Activated CD8-positive, alpha-beta memory T cell treated with anti-CD3 and anti-CD28 coated beads for 4 hours (primary cell): ENCODE measurements at regions not wholly inside any gene's neighbourhood (a gene's known extent, or its start where the extent isn't known, plus 50 kb on each side); places are given as distances from the start of the nearest gene placed in this dataset.

Experiments
- DNase-seq, 2 donors: peaks; one replicate each; pipeline ENCODE4 v3.0.0-alpha.2; 2020; ENCODE audit warnings: low read depth in 2 of 2

DNA sequence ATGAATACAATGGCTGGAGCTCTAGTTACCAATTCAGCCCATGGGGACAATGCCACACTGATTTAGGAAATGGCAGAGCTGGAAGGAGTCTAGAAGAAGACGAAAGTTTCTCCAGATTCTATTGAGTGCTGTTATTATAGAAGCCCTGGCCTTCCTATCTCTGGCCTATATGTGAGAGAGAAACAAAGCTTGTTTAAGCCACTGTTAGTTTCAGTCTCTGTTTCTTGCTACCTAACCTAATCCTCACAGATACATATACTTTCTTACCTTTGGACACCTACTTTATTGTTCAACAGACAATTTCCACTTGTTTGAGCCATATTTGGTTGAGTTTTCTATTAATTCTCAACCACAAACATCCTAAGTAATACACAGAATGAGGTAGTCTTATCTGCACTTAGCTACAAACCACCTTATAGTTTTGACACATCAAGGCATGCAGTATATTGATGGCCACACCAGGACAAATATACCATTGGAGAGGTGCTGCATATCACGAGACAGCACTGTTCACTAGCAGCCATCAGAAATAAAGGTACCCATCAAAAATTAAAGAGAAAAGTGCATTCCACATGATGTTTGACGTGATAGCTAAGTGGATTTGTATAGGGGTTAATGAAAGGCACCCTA, 190.2 kb downstream of the SMIM20 start:
- DNase-seq, result no peak

DNA sequence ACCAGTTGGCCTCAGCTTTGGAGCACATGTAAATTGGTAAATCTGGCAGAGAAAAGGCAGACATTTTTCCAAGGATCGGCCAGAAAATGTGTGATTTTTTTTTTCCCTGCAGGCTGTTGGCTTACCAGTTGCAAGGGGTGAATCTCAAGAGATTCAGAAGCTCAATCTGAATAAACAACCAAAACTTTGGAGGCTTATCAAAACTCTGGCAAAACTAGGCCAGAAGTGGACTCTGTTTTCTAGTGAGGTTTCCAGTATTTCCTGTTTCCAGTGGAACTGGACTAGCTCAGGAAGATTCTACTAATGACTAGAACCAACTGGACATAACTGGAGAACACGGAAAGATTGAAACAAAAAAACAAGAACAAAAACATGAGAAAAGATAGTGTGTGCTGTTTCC, 191.3 kb downstream of the SMIM20 start:
- no peak for DNase-seq

DNA sequence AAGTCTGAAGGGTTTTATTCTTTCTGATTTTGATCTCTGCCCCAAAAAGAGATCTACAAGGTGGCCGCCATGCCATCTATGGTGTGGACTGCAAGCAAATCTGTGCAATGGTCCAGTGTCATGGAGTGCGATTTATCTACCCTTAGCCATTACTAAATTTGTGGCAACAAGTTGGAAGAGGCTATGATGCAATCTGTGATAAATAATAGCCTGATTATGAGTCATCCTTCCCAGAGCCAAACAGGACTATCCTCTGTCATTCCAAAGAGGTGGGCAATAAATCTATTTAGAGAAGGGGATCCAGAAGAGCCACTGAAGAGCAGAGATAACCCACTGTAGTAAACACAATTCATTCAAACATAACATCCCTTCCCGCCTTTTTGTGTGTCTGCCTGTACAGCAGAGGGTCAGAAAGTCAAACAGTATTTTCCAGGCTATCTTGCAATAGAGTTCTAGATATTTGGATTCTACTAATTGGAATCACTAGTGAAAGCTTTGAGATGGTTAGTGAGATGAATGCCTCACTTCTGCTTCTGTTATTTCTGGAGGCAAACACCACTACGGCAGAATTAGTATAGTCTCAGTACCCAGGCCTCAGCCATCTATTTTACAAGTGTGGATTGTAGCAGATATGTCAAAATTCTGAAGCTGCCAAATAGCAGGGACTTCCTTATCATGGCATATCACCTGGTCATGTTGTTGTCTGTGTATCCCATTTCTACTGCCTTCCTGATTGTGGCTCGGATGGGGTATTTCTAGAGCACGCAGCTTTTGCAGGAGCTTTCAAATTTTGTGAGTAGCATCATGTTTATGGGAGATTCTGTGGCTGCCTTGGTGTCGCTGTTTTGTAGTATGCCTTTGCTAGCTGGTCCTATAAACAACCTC, 192.0 kb downstream of the SMIM20 start:
- DNase-seq, result no peak

DNA sequence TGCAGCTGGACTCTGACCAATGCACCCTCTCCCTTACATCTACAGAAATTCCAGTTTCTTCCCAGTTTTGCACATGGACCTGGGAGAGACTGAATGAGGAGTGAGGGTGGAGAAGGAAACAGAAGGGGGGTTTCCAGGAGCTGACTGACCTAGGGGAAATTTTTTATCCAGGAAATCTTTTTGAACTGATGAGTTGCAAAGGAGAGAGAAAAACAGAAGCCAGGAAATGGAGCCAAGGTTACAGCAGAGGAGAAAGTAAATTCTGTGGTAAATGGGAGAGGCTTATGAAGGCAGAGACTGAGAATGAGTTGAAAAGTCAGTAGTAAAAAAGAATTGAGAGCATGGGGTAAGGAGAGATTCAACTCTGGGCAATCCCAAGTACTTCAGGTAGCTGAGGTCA, 192.8 kb downstream of the SMIM20 start:
- DNase-seq, result no peak

DNA sequence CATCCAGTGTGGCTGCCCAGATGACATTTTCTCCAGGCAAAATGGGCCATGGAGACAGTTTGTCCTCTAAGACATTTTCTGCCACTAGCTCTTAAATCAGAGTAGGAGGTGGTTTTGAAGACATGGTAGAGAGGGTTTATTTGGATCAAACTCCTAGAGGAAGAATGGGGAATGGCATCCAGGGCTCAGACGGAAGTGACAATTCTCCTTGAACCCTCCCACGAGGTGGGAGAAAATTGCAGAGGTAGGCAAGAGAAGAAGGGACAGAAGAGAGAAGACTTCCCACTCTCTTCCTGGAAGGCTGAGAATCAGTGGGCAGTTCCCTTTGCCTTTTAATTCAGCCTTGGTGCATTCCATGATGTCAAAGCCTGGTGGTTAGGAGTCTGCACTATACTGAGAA, 194.0 kb downstream of the SMIM20 start:
- no peak for DNase-seq

DNA sequence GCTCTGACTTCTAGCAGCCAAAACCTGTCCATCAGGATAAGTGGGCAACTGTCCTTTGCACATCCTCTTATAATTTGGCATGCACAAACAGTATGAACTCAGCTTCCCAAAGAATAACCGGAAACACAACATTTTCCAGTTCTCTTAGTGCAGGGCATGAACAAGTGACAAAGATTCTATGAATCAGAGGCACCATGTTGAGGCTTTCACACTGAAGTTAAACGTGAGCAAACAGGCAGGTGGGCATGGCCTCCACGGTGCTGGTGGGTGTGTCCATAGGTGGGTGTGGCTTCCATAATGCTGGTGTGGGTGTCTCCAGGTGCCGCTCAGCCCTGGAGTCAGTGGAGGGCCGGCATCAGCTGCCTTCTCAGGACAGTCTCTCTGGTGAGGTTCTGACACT, 196.5 kb downstream of the SMIM20 start:
- DNase-seq, result no peak

DNA sequence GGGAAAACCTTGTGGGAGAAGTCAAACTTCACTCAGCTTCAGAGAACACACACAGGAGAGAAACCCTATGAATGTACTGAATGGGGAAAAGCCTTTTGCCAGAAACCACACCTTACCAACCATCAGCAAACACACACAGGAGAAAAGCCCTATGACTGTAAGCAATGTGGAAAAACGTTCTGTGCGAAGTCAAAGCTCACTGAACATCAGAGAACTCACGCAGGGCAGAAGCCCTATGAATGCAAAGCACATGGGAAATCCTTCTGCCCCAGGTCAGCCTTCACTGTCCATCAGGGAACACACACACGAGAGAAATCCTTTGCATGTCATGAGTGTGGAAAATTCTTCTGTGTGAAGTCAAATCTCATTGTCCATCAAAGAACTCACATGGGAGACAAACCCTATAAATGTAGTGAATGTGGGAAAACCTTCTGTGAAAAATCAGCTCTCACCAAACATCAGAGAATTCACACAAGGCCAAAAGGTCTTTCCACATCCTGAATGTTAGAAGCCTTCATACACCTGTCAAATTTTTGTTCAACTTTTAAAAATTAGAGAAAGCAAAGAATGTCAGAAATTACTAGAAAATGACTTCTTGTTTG, 199.4 kb downstream of the SMIM20 start:
- DNase-seq, result no peak

DNA sequence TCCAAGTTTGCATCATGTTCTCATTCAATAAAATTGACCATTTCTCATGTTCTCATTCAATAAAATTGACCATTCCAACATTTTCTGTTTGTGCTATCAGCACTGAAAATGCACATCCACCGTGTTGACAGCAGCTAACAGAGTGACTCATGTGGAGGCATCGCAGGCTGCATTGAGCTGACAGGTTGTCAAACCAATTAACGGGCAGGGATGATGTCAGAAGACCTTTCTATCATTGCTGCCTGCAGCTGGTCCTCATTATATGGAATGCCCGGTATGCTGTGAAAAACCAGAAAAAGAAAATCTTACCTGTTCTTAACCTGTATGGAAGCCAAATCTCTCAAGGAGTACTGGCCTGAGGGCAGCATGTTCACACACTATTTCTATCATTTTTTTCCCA, 202.0 kb downstream of the SMIM20 start:
- no peak for DNase-seq

DNA sequence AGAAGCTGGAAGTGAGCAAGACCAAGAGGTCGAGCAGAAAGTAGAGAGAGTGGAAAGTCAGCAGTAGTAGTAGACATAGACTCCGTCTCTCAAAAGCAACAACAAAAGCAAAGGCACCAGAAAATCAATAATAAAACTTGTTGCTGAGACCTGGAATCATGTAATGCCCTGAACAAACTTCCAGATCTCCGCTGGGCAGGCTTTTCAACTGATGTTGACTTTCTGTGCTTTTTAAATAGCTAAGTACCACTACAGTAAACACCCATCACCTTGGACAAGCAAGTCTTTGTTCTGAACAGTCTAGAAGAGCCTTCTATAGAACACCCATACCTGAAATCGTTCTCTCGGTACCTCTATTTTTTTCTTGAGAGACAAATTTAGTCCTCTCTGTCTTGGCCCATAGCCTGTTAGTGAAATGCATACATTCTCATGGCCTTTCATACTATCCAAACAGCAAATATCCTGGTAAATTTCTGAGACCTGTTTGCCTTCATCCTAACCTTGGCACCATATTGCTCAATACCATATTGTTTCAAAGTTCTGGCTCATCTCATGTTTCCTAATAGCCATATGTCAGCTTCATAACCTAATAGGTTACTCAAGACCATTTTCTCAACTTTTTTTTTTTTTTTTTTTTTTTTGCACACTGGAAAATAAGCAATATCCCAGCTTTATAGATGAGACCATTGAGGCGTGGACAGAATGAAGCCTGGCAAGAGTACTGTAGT, 200.6 kb upstream of the RBPJ start:
- no peak for DNase-seq

DNA sequence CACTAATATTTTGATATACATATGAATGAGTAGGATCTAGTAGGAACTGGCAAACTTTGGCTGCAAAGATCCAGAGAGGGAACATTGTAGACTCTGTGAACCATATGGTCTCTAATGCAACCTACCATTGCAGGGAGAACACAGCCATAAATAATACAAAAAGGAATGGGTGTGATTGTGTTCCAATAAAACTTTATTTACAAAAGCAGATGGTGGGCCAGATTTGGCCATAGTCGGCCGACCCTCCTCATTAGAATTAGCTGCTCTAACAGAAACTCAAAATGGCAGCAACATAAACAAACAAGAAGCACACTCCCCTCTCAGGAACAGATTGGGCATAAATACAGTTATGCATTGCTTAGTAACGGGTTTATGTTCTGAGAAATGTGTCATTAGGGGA, 198.1 kb upstream of the RBPJ start:
- DNase-seq, result no peak

DNA sequence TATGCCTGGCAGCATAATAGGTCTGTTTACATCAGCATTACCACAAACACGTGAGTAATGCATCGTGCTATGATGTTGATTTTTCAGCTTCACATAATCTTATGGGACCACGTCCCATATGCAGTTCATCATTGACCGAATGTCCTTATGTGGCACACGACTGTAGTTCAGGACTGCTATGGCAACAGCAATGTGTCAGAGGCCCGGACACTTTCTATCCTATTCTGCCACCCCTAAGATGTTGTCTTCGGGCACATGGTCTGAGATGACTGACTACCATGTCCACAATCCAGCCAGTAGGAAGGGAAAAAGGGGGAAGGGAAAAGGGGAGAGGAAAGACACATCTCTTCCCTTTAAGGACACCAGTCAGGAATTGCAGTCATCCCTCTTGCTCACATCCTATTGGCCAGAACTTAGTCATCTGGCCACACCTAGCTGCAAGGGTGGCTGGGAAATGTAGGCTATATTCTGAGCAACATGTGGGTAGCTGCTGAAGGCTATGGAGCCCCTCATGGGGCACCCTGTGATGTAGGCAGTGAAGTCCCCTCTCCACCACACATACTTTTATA, 196.0 kb upstream of the RBPJ start:
- DNase-seq, result no peak

DNA sequence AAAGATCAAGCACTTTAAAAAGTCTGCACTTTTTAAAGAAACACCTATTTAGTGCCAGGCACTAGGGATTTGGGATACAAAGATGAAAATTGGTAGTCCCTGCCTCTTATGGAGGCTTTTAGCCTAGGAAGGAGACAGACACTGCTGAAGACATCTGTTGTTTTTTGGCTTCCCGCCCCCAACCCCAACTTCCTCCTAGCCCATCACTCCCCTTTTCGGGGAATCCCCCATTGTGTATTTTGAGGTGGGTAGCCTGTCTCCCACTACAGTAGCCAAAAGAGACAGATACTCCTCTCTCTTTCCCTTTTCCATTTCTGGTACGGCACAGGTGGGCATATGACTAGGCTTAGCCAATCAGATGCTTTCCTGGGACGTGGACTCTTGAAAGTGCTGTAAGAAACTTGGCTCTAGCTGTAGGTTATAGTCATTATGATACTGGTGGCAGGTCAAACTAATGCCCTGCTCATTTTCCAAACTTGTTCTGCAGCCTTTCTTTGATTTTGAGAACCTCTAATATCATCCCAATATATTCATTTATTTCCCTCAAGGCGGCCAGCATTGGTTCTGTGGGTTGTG, 194.6 kb upstream of the RBPJ start:
- DNase-seq, result no peak

DNA sequence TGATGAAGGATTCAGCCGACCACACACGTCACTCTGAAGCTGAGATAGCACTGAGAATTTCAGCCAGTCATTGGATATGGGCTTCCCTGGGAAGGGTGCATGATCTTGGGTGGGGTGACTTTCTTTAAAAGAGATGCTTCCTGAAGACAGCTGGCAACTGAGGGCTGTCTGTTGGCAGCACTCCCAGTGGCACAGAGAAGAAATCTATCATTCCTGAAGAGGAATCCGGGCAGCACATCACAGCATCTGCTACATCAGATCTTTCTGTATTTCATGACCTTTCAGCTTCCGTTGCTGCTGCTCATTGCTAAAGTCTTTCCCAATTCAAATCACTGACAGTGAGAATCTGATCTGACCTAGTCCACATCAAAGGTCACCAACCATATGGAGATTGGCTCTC, 193.8 kb upstream of the RBPJ start:
- DNase-seq, result no peak

DNA sequence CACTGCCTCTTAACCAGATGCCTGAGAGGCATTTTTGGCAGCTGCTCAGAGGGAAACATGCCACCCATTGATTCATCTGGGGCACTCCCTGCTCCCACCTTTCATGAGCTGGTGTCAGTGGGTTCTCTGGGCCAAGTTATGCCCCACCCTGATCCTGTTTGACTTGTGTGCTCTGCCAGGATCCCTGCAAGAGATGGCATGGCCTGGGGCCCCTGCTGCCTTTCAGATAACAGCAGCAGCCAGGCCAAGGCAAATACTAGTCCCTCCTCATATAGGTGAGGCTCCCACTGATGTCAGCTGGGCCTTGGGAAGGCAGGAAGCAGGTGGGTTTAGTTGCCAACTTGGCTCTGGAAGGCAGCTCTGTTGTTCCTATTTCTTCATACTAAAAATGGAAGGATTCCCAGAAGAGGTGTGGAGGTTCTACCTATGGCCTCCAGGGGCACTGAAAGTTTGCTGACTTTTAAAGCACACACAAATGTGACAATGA, 192.9 kb upstream of the RBPJ start:
- no peak for DNase-seq

DNA sequence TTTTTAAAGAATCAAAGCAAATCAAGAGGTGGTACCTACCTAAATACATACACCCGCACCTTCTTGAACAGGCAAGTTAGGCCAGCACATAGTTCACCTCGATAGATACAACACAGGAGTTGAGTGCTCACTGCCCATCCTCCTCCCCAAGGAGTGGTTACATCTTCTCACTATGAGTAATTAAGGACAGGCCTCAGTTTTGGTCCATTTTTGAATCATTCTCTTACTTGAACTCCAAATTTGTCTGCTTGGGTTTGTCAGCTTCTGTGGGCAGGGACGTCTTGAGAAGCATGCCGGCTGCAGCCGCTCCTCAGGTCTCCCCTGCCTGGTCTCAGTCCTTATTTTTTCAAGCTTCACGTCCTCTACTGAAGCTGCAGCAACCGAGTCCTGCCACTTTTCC, 190.6 kb upstream of the RBPJ start:
- no peak for DNase-seq

DNA sequence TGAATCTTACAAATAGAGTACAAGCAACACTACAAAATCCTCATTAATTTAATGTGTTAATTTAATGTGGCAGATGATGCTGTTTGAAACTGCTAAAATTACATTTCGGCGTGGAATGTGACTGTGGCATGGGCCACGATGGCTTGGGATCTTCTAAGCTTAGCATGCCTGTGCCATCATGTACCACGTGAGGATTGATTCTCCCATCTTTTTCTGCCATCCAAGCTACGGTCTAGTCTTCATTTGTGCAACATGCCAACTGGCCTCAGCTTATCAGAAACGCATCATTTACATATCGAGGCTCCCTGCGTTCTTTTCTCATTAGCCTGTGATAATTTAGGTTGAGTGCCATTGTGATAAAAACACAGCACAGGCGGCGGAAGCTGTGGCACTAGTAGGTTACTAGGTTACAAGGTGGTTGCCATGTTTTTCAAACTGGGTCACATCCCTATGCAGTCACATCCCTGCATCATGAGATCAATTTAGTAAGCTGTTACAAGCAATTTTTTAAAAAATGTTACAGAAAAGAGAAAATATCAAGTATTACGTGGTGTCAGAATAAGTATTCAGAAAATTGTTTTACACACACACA, 189.9 kb upstream of the RBPJ start:
- no peak for DNase-seq

DNA sequence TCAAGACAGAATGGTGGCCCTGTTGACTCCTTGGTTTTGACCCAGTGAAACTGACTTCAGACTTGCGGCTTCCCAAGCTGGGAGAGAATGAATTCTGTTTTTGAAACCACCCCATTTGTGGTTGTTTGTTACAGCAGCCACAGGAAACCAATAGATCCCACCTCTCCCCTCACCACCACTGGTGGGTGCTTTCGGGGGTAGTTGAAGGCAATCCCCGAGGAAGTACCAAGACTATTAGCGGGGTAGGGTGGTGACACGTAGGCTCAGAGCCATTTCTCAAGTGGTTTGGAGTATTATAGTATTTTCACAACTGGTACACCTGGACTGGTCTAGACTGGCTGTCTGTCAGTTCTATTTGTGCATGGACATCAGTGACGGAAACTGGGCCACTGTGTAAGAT, 189.1 kb upstream of the RBPJ start:
- peak; percentile 13 to 17 for DNase-seq

DNA sequence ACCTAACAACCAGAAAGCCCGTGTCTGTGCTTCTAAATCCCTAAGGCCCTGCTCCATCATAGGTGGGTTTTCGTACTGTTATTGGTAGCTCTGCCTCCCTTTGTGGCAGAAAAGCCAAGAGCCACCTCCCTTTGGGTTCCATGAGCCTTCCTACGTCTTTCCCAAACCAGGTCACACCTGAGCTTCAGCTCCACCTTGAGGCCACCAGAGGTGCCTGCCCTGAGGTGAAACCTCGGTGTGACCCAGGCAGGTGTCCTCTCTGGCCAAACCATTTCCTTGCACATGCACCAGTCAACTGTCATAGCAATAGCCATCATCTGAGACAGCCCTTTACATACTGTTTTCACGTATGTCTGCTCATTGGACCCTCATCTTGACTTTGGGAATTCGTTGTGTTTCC, 188.0 kb upstream of the RBPJ start:
- DNase-seq, result no peak

DNA sequence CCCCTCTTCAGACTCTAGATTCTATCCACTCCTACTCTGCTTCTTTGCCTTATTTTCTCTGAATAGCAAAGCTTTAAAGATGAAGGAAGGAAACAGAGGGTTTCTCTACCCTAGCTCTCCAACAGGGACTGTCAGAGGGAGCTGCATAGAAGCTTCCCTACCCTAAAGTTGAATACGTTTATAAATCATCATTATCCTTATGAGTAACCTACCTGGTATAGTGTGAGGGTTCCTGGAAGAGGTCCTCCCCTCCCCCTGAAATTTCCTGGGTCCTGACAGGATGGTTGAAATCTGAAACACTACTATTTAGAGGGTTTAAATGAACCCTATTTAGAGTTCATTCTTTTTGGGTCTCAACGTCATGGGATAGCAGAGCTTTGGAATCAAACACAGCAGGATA, 187.0 kb upstream of the RBPJ start:
- no peak for DNase-seq

DNA sequence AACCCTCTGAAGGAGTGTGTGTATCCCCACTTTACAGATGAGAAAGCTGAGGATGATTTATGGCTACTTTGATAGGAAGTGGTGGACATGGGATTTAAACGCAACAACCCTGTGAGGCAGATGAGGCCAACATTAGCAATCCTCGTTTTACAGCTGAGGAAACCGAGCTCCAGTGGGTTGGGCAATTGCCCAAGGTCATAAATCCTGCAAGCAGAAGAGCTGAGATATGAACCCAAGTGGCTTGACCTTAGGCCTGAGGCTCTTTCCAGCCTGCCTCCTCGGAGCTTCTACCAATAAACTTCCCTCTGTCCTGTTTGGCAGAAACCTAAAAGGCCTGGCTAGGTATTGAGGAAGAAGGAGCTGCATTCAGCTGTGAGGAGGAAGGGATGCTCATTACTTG, 185.5 kb upstream of the RBPJ start:
- DNase-seq, result no peak

DNA sequence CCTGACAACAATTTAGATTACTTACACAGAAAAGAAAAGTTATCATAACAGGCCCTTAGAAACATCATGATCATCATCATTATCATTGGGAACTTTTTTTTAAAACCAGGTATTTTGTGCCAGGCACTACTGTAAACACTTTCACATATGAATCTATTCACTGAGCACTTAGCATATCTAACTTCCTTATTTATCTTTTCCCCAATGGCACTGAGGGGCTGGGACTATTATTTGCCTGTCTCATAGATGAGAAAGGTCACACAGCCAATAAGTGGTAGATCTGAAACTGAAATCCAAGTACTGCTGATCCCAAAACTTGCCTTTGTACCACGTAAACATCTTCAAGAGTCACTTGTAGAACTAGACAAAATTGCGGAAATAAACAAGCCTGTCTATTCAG, 184.2 kb upstream of the RBPJ start:
- DNase-seq, result no peak
